ENCODE measurements at regions not wholly inside any gene's neighbourhood (a gene's known extent, or its start where the extent isn't known, plus 50 kb on each side); places are given as distances from the start of the nearest gene placed in this dataset.

- TF ChIP-seq, protein P1, sequence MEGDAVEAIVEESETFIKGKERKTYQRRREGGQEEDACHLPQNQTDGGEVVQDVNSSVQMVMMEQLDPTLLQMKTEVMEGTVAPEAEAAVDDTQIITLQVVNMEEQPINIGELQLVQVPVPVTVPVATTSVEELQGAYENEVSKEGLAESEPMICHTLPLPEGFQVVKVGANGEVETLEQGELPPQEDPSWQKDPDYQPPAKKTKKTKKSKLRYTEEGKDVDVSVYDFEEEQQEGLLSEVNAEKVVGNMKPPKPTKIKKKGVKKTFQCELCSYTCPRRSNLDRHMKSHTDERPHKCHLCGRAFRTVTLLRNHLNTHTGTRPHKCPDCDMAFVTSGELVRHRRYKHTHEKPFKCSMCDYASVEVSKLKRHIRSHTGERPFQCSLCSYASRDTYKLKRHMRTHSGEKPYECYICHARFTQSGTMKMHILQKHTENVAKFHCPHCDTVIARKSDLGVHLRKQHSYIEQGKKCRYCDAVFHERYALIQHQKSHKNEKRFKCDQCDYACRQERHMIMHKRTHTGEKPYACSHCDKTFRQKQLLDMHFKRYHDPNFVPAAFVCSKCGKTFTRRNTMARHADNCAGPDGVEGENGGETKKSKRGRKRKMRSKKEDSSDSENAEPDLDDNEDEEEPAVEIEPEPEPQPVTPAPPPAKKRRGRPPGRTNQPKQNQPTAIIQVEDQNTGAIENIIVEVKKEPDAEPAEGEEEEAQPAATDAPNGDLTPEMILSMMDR (IDR thresholded peaks at IDR 0.05; ENCODE audit: low read depth, low read length, missing input control): no peak
- TF ChIP-seq YY1 (IDR thresholded peaks at IDR 0.05): no peak
- TF ChIP-seq MAX (IDR thresholded peaks at IDR 0.05): no peak
- no peak for TF ChIP-seq TAF1 (conservative IDR thresholded peaks at IDR 0.05)
- TF ChIP-seq EGR1 (IDR thresholded peaks at IDR 0.05; ENCODE audit: low read depth in 2 of 2): no peak
- TF ChIP-seq HNF4A (conservative IDR thresholded peaks at IDR 0.05): no peak
- no peak for TF ChIP-seq NR2F2 (IDR thresholded peaks at IDR 0.05)
- no peak for TF ChIP-seq FOXA1 (IDR thresholded peaks at IDR 0.05)
- no peak for TF ChIP-seq RAD21 (IDR thresholded peaks at IDR 0.05)
- no peak for TF ChIP-seq GABPA (IDR thresholded peaks at IDR 0.05 in 1 of 2, conservative IDR thresholded peaks at IDR 0.05 in 1 of 2)
- no peak for TF ChIP-seq REST (IDR thresholded peaks at IDR 0.05)
- no peak for TF ChIP-seq JUND (IDR thresholded peaks at IDR 0.05)
- TF ChIP-seq ZBTB33 (IDR thresholded peaks at IDR 0.05): no peak
- TF ChIP-seq HNF4G (IDR thresholded peaks at IDR 0.05): no peak
These were observed 221.1 kb downstream of the KTN1 start for GRCh38 chr14:55801121-55801520.

Data from liver (tissue), 3 donors.